HCT116 (cell line): ENCODE measurements at regions not wholly inside any gene's neighbourhood (a gene's known extent, or its start where the extent isn't known, plus 50 kb on each side); places are given as distances from the start of the nearest gene placed in this dataset.

Source experiments
- ATAC-seq: fragments of 200-7000 bp; cut with Tn5 transposase; 2 replicates; pipeline ENCODE4 v1.9.1; 2020; ENCODE audit warnings: mild to moderate bottlenecking, moderate library complexity
- BruUV-seq: library from RNA; stranded (reverse); fragments of 400-500 nt; replicated peaks from 2 replicates; lab custom pipeline; 2021; lab: Mats Ljungman, UMichigan
- CTCF ChIA-PET: fragments of 300-600 bp; sonication (Branson Sonifier 250); formaldehyde crosslinking; loops from one replicate; lab custom pipeline; 2021; ENCODE audit warnings: antibody characterized with exemption; lab: Charles Lee
- POLR2A ChIA-PET: fragments of 300-600, 350-600 bp; sonication (Branson Sonifier 250); formaldehyde crosslinking; loops from one replicate; lab custom pipeline; 2021; ENCODE audit warnings: antibody characterized with exemption; lab: Charles Lee
- RAD21 ChIA-PET, 2 experiments: fragments of 300-600 bp; sonication (Branson Sonifier 250); formaldehyde crosslinking; loops; one replicate each; lab custom pipeline; 2023; ENCODE audit warnings: low total read pairs in 2 of 2; ENCODE audit not compliant: uncharacterized antibody in 2 of 2, unreplicated experiment in 2 of 2, low non-redundant PET in 1 of 2; lab: Charles Lee
- DNase-seq: peaks from one replicate; pipeline ENCODE4 v3.0.0-alpha.2; 2010; ENCODE audit warnings: low read depth, low spot score
- H2AFZ ChIP-seq: fragments of 200-600 bp; shearing (Covaris generic), sonication (generic); 2 replicates; pipeline ENCODE4 v1.6.1; 2017; ENCODE audit warnings: low read depth, mixed run types, mixed read lengths, antibody characterized with exemption, low read length; ENCODE audit not compliant: poor library complexity, severe bottlenecking
- H3K27ac ChIP-seq: 2 replicates; pipeline ENCODE4 v1.5.1; 2012; ENCODE audit warnings: low read depth, low read length
- H3K27me3 ChIP-seq: fragments of 200-600 bp; sonication (generic); 2 replicates; pipeline ENCODE4 v1.6.1; 2016; ENCODE audit warnings: mixed run types, low read length, mixed read lengths; ENCODE audit not compliant: insufficient read depth
- H3K36me3 ChIP-seq, 2 experiments: fragments of 200-500 bp in 1 of 2; fragments of 200-600 bp in 1 of 2; sonication (Bioruptor generic) in 1 of 2; sonication (generic) in 1 of 2; 2 replicates each; pipeline versions ENCODE4 v1.5.1 to v1.6.1; 2014 to 2016; ENCODE audit warnings: low read length in 2 of 2, inconsistent platforms in 1 of 2, mixed read lengths in 1 of 2, mixed run types in 1 of 2; ENCODE audit not compliant: insufficient read depth in 2 of 2, control insufficient read depth in 1 of 2
- H3K4me1 ChIP-seq, 2 experiments: fragments of 200-600 bp in 1 of 2; sonication (generic) in 1 of 2; 2 replicates each; pipeline versions ENCODE4 v1.5.1 to v1.6.1; 2012 to 2017; ENCODE audit warnings: low read length in 2 of 2, inconsistent platforms in 1 of 2, mild to moderate bottlenecking in 1 of 2, mixed read lengths in 1 of 2, mixed run types in 1 of 2, moderate library complexity in 1 of 2; ENCODE audit not compliant: insufficient read depth in 2 of 2, control insufficient read depth in 1 of 2
- H3K4me2 ChIP-seq: fragments of 200-600 bp; sonication (generic); 2 replicates; pipeline ENCODE4 v1.6.1; 2017; ENCODE audit warnings: mixed run types, low read length, mixed read lengths
- H3K4me3 ChIP-seq, 2 experiments: fragments of 200-600 bp in 1 of 2; sonication (generic) in 1 of 2; replicated peaks in 1 of 2; 2 replicates each; pipeline ENCODE4 v1.5.1; 2011 to 2016; ENCODE audit warnings: low read length in 2 of 2, control low read depth in 1 of 2, low read depth in 1 of 2, mild to moderate bottlenecking in 1 of 2, mixed read lengths in 1 of 2, mixed run types in 1 of 2
- H3K79me2 ChIP-seq: fragments of 200-600 bp; sonication (generic); 2 replicates; pipeline ENCODE4 v1.6.1; 2017; ENCODE audit warnings: mild to moderate bottlenecking, mixed run types, low read length, moderate library complexity, mixed read lengths; ENCODE audit not compliant: insufficient read depth
- H3K9ac ChIP-seq: fragments of 200-600 bp; sonication (generic); 2 replicates; pipeline ENCODE4 v1.6.1; 2016; ENCODE audit warnings: low read length, mixed read lengths
- H3K9me2 ChIP-seq: fragments of 200-600 bp; sonication (generic), shearing (Covaris generic); 2 replicates; pipeline ENCODE4 v1.6.1; 2017; ENCODE audit warnings: mixed run types, mild to moderate bottlenecking, moderate library complexity; ENCODE audit not compliant: insufficient read depth
- H3K9me3 ChIP-seq, 2 experiments: fragments of 200-500 bp in 1 of 2; fragments of 200-600 bp in 1 of 2; sonication (Bioruptor generic) in 1 of 2; sonication (generic) in 1 of 2; 2 replicates each; pipeline ENCODE4 v1.6.1; 2014 to 2017; ENCODE audit warnings: low read length in 2 of 2, mixed read lengths in 2 of 2, inconsistent platforms in 1 of 2, low read depth in 1 of 2, mild to moderate bottlenecking in 1 of 2, mixed run types in 1 of 2, moderate library complexity in 1 of 2; ENCODE audit not compliant: control insufficient read depth in 1 of 2, insufficient read depth in 1 of 2
- H4K20me1 ChIP-seq: fragments of 200-600 bp; sonication (generic), shearing (Covaris generic); 2 replicates; pipeline ENCODE4 v1.6.1; 2017; ENCODE audit warnings: mixed run types, mild to moderate bottlenecking, moderate library complexity; ENCODE audit not compliant: insufficient read depth
- CEBPB ChIP-seq: IDR thresholded peaks from 2 replicates; pipeline ENCODE4 v1.6.1; 2012; ENCODE audit warnings: low read depth
- EZH2phosphoT487 ChIP-seq: fragments of 200-600 bp; IDR thresholded peaks from 2 replicates; pipeline ENCODE4 v1.6.1; 2018; ENCODE audit warnings: antibody characterized with exemption, borderline replicate concordance
- POLR2A ChIP-seq: IDR thresholded peaks from 2 replicates; pipeline ENCODE4 v1.7.0; 2011; ENCODE audit warnings: borderline replicate concordance; ENCODE audit not compliant: insufficient read depth, insufficient read length; ENCODE audit errors: extremely low read depth
- REST ChIP-seq: IDR thresholded peaks from 2 replicates; pipeline ENCODE4 v1.6.1; 2012; ENCODE audit warnings: low read depth
- intact Hi-C: fragments of 100-400 bp; cut with micrococcal nuclease; formaldehyde crosslinking; loops from 2 replicates; pipeline ENCODE4 v1.10.0; 2022

- no peaks in the 10 kb centered on the region for H3K9me2 ChIP-seq
- no TSS peak for BruUV-seq
- no peak overlapping the region for H3K27ac ChIP-seq
- no peak overlapping the region for H3K4me2 ChIP-seq
- peaks cover 14% of the 10 kb centered on the region for H3K27me3 ChIP-seq
- no peak overlapping the region for H3K4me3 ChIP-seq
- no peak for DNase-seq
- RAD21 ChIA-PET: no interaction called here
- no peaks in the 10 kb centered on the region for H3K79me2 ChIP-seq
- H3K9ac ChIP-seq: no peak overlapping the region
- intact Hi-C loops: no loop called here
- no peaks in the 10 kb centered on the region for H3K4me1 ChIP-seq
- H2AFZ ChIP-seq: no peak overlapping the region
- ATAC-seq: no peak
- POLR2A ChIA-PET: no interaction called here
- no peaks in the 10 kb centered on the region for H3K9me3 ChIP-seq
- H4K20me1 ChIP-seq: no peaks in the 10 kb centered on the region
- CTCF ChIA-PET: no interaction called here
- TF ChIP-seq REST (no peak), CEBPB (no peak), EZH2phosphoT487 (no peak), POLR2A (no peak)
- no peaks in the 10 kb centered on the region for H3K36me3 ChIP-seq
These were observed 181.9 kb upstream of the DTNA start for GRCh38 chr18:34528177-34528576.
